ENCODE measurements at regions not wholly inside any gene's neighbourhood (a gene's known extent, or its start where the extent isn't known, plus 50 kb on each side); places are given as distances from the start of the nearest gene placed in this dataset.

DNA sequence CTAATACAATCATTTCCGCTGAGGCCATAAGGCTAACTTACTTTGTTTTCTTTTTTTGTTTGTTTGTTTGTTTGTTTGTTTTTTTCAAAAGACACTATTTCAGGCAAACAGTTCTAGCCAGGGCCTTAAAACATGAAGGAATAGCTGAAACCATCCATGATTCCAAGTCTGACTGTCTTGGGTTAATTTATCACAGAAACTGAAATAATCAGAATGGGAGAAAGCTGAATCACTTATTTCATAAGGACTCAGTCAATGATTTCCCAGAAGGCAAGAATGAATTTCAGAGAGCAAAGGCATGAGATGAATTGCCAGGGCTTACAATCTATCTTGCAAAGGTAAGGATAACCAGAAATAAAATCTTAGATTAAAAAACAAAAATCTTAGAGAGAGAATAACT, 1315.1 kb downstream of the SUCLG1 start:
- H3K4me1 ChIP-seq (ENCODE audit: control insufficient read depth, extremely low read depth, insufficient read depth, low read length), result no peaks in the 10 kb centered on the region
- TF ChIP-seq EZH2 (IDR thresholded peaks at IDR 0.05; ENCODE audit: low read length, missing control alignments), result no peak
- TF ChIP-seq, protein P1, sequence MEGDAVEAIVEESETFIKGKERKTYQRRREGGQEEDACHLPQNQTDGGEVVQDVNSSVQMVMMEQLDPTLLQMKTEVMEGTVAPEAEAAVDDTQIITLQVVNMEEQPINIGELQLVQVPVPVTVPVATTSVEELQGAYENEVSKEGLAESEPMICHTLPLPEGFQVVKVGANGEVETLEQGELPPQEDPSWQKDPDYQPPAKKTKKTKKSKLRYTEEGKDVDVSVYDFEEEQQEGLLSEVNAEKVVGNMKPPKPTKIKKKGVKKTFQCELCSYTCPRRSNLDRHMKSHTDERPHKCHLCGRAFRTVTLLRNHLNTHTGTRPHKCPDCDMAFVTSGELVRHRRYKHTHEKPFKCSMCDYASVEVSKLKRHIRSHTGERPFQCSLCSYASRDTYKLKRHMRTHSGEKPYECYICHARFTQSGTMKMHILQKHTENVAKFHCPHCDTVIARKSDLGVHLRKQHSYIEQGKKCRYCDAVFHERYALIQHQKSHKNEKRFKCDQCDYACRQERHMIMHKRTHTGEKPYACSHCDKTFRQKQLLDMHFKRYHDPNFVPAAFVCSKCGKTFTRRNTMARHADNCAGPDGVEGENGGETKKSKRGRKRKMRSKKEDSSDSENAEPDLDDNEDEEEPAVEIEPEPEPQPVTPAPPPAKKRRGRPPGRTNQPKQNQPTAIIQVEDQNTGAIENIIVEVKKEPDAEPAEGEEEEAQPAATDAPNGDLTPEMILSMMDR (conservative IDR thresholded peaks at IDR 0.05 in 1 of 2, IDR thresholded peaks at IDR 0.05 in 1 of 2; ENCODE audit: low read depth in 1 of 2, low read length in 2 of 2), result no peak

DNA sequence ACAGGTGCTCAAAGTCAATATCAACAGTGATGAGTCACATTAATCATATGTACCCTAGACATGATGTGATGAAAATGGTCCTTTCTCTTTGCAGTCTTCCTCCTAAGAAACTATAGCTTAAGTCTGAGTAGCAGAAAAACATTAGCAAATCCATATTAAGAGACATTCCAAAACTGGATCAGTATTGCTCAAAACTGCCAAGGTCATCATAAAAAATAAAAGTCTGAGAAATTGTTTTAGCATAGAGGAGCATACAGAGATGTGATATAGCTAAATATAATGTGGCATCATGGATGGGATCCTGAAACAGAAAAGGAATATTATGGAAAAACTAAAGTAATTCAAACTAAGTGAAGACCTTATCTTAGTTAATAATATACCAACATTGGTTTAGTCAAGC, 1316.1 kb downstream of the SUCLG1 start:
- Histone ChIP-seq H3K27ac (ENCODE audit: insufficient read depth, low read length) (no peak overlapping the region), H3K4me2 (ENCODE audit: extremely low read depth, insufficient read depth, low read length) (no peak overlapping the region), H3K9ac (ENCODE audit: insufficient read depth, low read length) (no peak overlapping the region), H3K27me3 (ENCODE audit: control insufficient read depth, insufficient read depth, low read length) (no peaks in the 10 kb centered on the region), H3K36me3 (ENCODE audit: control insufficient read depth, insufficient read depth, low read length) (no peaks in the 10 kb centered on the region), H4K20me1 (ENCODE audit: control insufficient read depth, extremely low read depth, insufficient read depth, low read length) (no peaks in the 10 kb centered on the region), H2AFZ (ENCODE audit: low read length) (no peak overlapping the region), H3K4me1 (ENCODE audit: control insufficient read depth, extremely low read depth, insufficient read depth, low read length) (no peaks in the 10 kb centered on the region), H3K79me2 (ENCODE audit: control insufficient read depth, insufficient read depth, low read length) (no peaks in the 10 kb centered on the region), H3K4me3 (replicated peaks in 1 of 4; ENCODE audit: control extremely low read depth in 1 of 4, insufficient read depth in 1 of 4, low read depth in 3 of 4, low read length in 4 of 4) (no peak overlapping the region), H3K9me3 (ENCODE audit: control insufficient read depth, insufficient read depth, low read depth, low read length) (no peaks in the 10 kb centered on the region)
- no peak for DNase-seq (ENCODE audit: low read depth in 2 of 2)
- TF ChIP-seq EZH2 (IDR thresholded peaks at IDR 0.05; ENCODE audit: low read length, missing control alignments), result no peak
- TF ChIP-seq, protein P1 (conservative IDR thresholded peaks at IDR 0.05 in 1 of 2, IDR thresholded peaks at IDR 0.05 in 1 of 2; ENCODE audit: low read depth in 1 of 2, low read length in 2 of 2), result no peak

More for the DNA sequence above, 1315.1 kb downstream of the SUCLG1 start:
- Histone ChIP-seq H3K27me3 (ENCODE audit: control insufficient read depth, insufficient read depth, low read length) (no peaks in the 10 kb centered on the region), H3K4me2 (ENCODE audit: extremely low read depth, insufficient read depth, low read length) (no peak overlapping the region), H3K36me3 (ENCODE audit: control insufficient read depth, insufficient read depth, low read length) (no peaks in the 10 kb centered on the region), H3K9ac (ENCODE audit: insufficient read depth, low read length) (no peak overlapping the region), H3K27ac (ENCODE audit: insufficient read depth, low read length) (no peak overlapping the region), H3K4me3 (replicated peaks in 1 of 4; ENCODE audit: control extremely low read depth in 1 of 4, insufficient read depth in 1 of 4, low read depth in 3 of 4, low read length in 4 of 4) (no peak overlapping the region), H4K20me1 (ENCODE audit: control insufficient read depth, extremely low read depth, insufficient read depth, low read length) (no peaks in the 10 kb centered on the region), H3K9me3 (ENCODE audit: control insufficient read depth, insufficient read depth, low read depth, low read length) (no peaks in the 10 kb centered on the region), H2AFZ (ENCODE audit: low read length) (no peak overlapping the region), H3K79me2 (ENCODE audit: control insufficient read depth, insufficient read depth, low read length) (no peaks in the 10 kb centered on the region)
- DNase-seq (ENCODE audit: low read depth in 2 of 2), result no peak

GRCh38 chr2:83115606-83116005, 1343.5 kb downstream of the SUCLG1 start:
- no peak overlapping the region for H3K27ac ChIP-seq (ENCODE audit: insufficient read depth, low read length)
- no peak overlapping the region for H3K9ac ChIP-seq (ENCODE audit: insufficient read depth, low read length)
- no peak overlapping the region for H2AFZ ChIP-seq (ENCODE audit: low read length)
- no peak overlapping the region for H3K4me2 ChIP-seq (ENCODE audit: extremely low read depth, insufficient read depth, low read length)
- DNase-seq (ENCODE audit: low read depth in 2 of 2), result no peak
- no peaks in the 10 kb centered on the region for H3K36me3 ChIP-seq (ENCODE audit: control insufficient read depth, insufficient read depth, low read length)
- no peaks in the 10 kb centered on the region for H3K27me3 ChIP-seq (ENCODE audit: control insufficient read depth, insufficient read depth, low read length)
- H3K4me3 ChIP-seq (replicated peaks in 1 of 4; ENCODE audit: control extremely low read depth in 1 of 4, insufficient read depth in 1 of 4, low read depth in 3 of 4, low read length in 4 of 4), result no peak overlapping the region
- H3K79me2 ChIP-seq (ENCODE audit: control insufficient read depth, insufficient read depth, low read length), result no peaks in the 10 kb centered on the region
- no peaks in the 10 kb centered on the region for H4K20me1 ChIP-seq (ENCODE audit: control insufficient read depth, extremely low read depth, insufficient read depth, low read length)
- H3K4me1 ChIP-seq (ENCODE audit: control insufficient read depth, extremely low read depth, insufficient read depth, low read length), result no peaks in the 10 kb centered on the region
- no peak for TF ChIP-seq EZH2 (IDR thresholded peaks at IDR 0.05; ENCODE audit: low read length, missing control alignments)
- TF ChIP-seq, protein P1 (conservative IDR thresholded peaks at IDR 0.05 in 1 of 2, IDR thresholded peaks at IDR 0.05 in 1 of 2; ENCODE audit: low read depth in 1 of 2, low read length in 2 of 2), result no peak
- no peaks in the 10 kb centered on the region for H3K9me3 ChIP-seq (ENCODE audit: control insufficient read depth, insufficient read depth, low read depth, low read length)

Data from fibroblast of lung (primary cell).